NT2/D1 (cell line): ENCODE measurements at regions not wholly inside any gene's neighbourhood (a gene's known extent, or its start where the extent isn't known, plus 50 kb on each side); places are given as distances from the start of the nearest gene placed in this dataset.
"Not testable (repeated sequence)": the region's sequence is repeated elsewhere in the genome, so short reads cannot be mapped to it uniquely, and the experiment has no call there.

Experiments used
- DNase-seq: peaks from one replicate; pipeline ENCODE4 v3.0.0-alpha.2; 2011; ENCODE audit warnings: low read depth, low spot score
- H3K27me3 ChIP-seq: 2 replicates; pipeline ENCODE4 v1.6.0; 2011; ENCODE audit warnings: mild to moderate bottlenecking; ENCODE audit not compliant: insufficient read length, insufficient read depth
- H3K36me3 ChIP-seq: 2 replicates; pipeline ENCODE4 v1.6.1; 2011; ENCODE audit warnings: mild to moderate bottlenecking, low read length, mixed read lengths; ENCODE audit not compliant: insufficient read depth, insufficient read length
- H3K4me1 ChIP-seq: 2 replicates; pipeline ENCODE4 v1.5.1; 2011; ENCODE audit not compliant: insufficient read depth, insufficient read length
- H3K4me3 ChIP-seq: 2 replicates; pipeline ENCODE4 v1.5.1; 2011; ENCODE audit warnings: low read depth; ENCODE audit not compliant: insufficient read length
- H3K9ac ChIP-seq: 2 replicates; pipeline ENCODE4 v1.6.0; 2011; ENCODE audit warnings: low read depth; ENCODE audit not compliant: insufficient read length
- H3K9me3 ChIP-seq: 2 replicates; pipeline ENCODE4 v1.5.1; 2011; ENCODE audit warnings: mild to moderate bottlenecking, low read length; ENCODE audit not compliant: insufficient read depth
- SUZ12 ChIP-seq: IDR thresholded peaks from 2 replicates; pipeline ENCODE4 v1.6.1; 2011; ENCODE audit not compliant: insufficient read length, insufficient read depth; ENCODE audit errors: extremely low read depth
- YY1 ChIP-seq: IDR thresholded peaks from 2 replicates; pipeline ENCODE4 v1.6.1; 2011; ENCODE audit not compliant: insufficient read length, insufficient read depth
- ZNF274 ChIP-seq: IDR thresholded peaks from 2 replicates; pipeline ENCODE4 v1.6.1; 2011; ENCODE audit warnings: mild to moderate bottlenecking, low read depth, low read length

DNA sequence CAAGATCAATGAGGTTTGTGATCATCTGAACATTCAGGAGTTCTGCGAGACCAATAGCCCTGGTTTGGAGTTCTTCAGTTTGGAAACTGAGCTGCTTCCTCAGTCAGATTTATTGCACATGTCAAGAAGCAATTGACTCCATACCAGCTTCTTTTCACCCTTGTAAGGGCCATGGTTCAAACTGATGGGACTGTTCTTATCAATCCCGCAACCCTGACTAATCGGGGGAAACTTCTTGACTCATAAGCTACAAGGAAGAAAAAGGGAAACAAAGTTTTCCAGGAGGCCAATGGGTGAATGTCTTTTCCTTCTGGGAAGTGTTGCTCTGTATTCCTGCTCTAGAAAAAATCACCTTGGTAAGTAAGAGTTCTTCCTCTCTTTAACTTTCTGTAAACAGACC, 187.9 kb downstream of the MIS18A start:
- no peak overlapping the region for H3K4me3 ChIP-seq
- TF ChIP-seq YY1, result no peak
- no peak for TF ChIP-seq SUZ12
- TF ChIP-seq ZNF274, result no peak
- no peaks in the 10 kb centered on the region; the same call in 1 of the 2 replicates for H3K9me3 ChIP-seq
- H3K4me1 ChIP-seq, result no peaks in the 10 kb centered on the region
- no peaks in the 10 kb centered on the region for H3K27me3 ChIP-seq
- no peak overlapping the region for H3K9ac ChIP-seq
- no peaks in the 10 kb centered on the region for H3K36me3 ChIP-seq
- DNase-seq, result no peak

DNA sequence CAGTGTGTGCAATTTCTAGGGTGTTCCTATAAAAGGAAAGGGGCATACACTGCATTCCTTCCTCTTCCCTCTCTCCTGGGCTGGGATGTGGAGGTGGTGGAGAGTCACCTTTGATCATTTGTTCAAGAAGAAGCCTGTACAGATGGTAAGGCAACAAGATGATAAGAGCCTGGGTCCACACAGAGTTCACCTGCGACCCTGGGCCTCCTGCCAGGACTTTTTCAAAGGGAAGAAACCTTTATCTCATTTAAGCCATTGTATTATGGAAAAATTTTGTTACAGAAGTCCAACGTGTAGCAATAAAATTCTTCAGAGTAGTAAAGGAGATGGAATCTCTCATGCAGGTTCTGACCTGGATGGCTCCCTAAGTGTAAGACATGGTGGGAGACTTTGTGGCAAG, 189.1 kb downstream of the MIS18A start:
- H3K9me3 ChIP-seq, result no peaks in the 10 kb centered on the region; the same call in 1 of the 2 replicates
- no peak overlapping the region for H3K9ac ChIP-seq
- no peak overlapping the region for H3K4me3 ChIP-seq
- no peaks in the 10 kb centered on the region for H3K4me1 ChIP-seq
- no peaks in the 10 kb centered on the region for H3K36me3 ChIP-seq
- DNase-seq, result no peak
- H3K27me3 ChIP-seq, result no peaks in the 10 kb centered on the region
- no peak for TF ChIP-seq YY1
- no peak for TF ChIP-seq SUZ12
- no peak for TF ChIP-seq ZNF274

DNA sequence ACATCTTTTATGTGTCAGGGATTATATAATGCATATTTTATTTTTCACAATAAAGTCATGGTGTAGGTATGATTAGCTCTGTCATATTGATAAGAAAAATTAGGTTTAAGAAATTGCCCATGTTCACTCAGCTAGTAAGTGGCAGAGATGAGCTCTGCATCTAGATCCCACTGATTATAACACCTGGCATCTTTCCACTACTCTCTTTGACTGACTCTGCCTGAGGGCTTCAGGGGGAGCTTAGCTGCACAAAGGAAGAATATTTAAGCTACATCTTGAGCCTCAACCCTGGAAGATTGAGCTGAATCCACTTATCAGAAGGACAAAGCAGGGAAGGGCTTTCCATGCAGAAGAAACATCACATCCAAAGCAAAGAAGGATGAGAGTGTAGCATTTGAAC, 190.4 kb downstream of the MIS18A start:
- no peaks in the 10 kb centered on the region for H3K4me1 ChIP-seq
- H3K9me3 ChIP-seq, result no peaks in the 10 kb centered on the region; the same call in 1 of the 2 replicates
- DNase-seq, result no peak
- no peak overlapping the region for H3K9ac ChIP-seq
- H3K27me3 ChIP-seq, result no peaks in the 10 kb centered on the region
- TF ChIP-seq YY1 (no peak), ZNF274 (no peak), SUZ12 (no peak)
- H3K4me3 ChIP-seq, result no peak overlapping the region
- no peaks in the 10 kb centered on the region for H3K36me3 ChIP-seq

DNA sequence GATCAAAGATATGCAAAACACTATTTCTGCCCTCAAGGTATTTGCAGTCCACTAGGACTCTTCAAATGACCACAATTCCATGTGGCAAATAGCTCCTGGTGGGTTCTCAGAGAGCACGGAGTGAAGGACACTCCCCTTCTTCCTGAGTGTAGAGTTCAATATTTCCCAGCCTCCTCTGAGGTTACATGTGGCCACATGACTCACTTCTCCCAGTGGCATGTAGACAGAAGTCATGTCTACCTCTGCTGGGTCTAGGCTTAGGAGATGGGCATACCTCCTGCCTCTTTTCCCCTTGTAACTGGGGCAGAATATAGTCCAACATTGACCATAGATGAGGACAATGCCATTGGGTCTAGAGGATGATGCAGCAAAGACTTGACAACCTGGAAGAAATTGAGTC, 191.4 kb downstream of the MIS18A start:
- Histone ChIP-seq H3K4me1 (no peaks in the 10 kb centered on the region), H3K9me3 (no peaks in the 10 kb centered on the region; the same call in 1 of the 2 replicates)
- no peak for DNase-seq

DNA sequence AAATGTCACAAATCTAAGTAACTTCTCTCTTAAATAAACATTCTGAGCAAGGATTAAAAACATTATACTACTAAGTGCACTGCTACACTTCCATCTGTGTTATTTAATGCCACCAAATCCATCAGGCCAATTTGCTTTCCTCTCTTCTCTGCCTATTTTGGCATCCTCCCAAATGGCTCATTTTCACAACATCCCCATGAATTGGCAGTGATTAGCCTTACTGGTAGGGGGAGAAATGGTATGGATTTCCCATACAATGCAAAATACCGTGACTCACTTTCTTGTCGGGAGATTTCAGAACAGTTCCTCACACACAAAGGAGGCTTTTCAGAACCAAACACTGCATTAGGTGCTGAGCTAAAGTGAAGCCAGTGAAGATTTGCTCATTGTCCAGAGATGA, 195.7 kb downstream of the MIS18A start:
- TF ChIP-seq YY1 (no peak), ZNF274 (no peak), SUZ12 (no peak)
- H3K9ac ChIP-seq, result no peak overlapping the region
- H3K36me3 ChIP-seq, result no peaks in the 10 kb centered on the region
- H3K9me3 ChIP-seq, result no peaks in the 10 kb centered on the region
- no peak for DNase-seq
- H3K4me3 ChIP-seq, result no peak overlapping the region
- no peaks in the 10 kb centered on the region for H3K4me1 ChIP-seq
- H3K27me3 ChIP-seq, result no peaks in the 10 kb centered on the region

More for the DNA sequence above, 191.4 kb downstream of the MIS18A start:
- H3K4me3 ChIP-seq, result no peak overlapping the region
- no peaks in the 10 kb centered on the region for H3K36me3 ChIP-seq
- no peak overlapping the region for H3K9ac ChIP-seq
- H3K27me3 ChIP-seq, result no peaks in the 10 kb centered on the region
- no peak for TF ChIP-seq ZNF274
- TF ChIP-seq SUZ12, result no peak
- TF ChIP-seq YY1, result no peak

DNA sequence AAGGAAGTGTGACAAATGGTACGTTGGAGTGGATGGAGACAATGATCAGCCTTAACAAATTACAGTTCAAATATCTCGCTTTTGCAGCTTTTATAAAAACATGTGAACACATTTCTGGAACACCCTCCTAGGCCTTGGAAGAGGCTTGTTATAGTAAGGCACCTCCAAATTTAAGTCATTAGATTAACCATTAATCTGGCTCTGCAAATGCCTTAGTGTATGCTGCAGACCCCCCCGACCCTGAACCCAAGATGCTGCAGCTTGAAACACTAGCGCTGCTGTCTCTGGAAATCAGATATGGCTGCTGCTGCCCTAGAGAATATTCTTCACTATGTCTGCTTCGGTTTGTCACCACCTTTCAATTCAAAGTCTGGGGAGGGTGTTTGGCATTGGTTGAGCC, 196.4 kb downstream of the MIS18A start:
- H3K4me1 ChIP-seq, result no peaks in the 10 kb centered on the region
- no peak for TF ChIP-seq ZNF274
- no peak for TF ChIP-seq SUZ12
- TF ChIP-seq YY1, result no peak
- H3K9ac ChIP-seq, result no peak overlapping the region
- no peaks in the 10 kb centered on the region for H3K9me3 ChIP-seq
- no peak for DNase-seq
- no peaks in the 10 kb centered on the region for H3K36me3 ChIP-seq
- no peaks in the 10 kb centered on the region for H3K27me3 ChIP-seq
- H3K4me3 ChIP-seq, result no peak overlapping the region

DNA sequence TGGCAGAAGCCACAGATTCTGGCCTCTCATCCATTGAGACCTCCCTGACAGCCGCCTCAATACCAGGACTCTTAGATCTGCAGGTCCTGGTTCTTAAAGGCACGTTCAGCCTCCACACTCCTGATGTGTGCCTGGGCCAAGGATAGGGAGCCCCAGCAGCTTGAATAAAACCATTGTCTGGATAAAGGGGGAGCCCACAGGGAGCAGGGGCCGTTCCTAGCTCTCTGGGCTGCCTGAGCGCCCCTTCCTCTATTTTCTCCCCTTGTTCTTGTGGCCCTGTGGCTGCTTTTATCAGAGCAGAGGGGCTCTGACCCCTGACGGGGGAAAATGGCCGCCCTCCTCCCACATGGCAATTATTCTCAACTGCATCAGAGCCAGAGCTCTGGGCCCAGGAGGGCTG, 200.8 kb downstream of the HUNK start:
- Histone ChIP-seq H3K9me3 (no peaks in the 10 kb centered on the region), H3K4me3 (no peak overlapping the region), H3K4me1 (peaks cover 10% of the 10 kb centered on the region), H3K9ac (no peak overlapping the region), H3K27me3 (no peaks in the 10 kb centered on the region), H3K36me3 (no peaks in the 10 kb centered on the region)
- TF ChIP-seq ZNF274 (no peak), SUZ12 (no peak), YY1 (no peak)
- no peak for DNase-seq

DNA sequence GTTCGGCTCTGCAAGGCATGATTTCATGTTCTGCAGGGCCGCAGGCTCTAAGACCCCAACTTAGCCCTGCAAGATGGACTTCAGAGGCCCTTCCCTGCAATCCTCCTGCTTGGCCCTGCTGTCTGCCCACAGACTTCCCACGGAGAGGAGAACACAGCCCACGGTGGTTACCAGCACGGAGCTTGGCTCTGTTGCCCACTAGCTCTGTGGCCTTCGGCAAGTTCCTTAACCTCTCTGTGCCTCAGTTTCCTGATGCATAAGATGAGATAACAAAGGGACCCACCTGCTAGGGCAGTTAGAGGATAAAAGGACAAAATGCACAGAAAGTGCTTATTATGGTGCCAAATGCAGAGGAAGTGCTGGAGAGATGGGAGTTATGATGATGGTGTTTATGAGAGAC, 200.4 kb downstream of the HUNK start:
- H3K4me1 ChIP-seq, result peaks cover 10% of the 10 kb centered on the region
- no peaks in the 10 kb centered on the region for H3K9me3 ChIP-seq
- DNase-seq, result no peak
- H3K27me3 ChIP-seq, result no peaks in the 10 kb centered on the region
- no peaks in the 10 kb centered on the region for H3K36me3 ChIP-seq
- TF ChIP-seq SUZ12 (no peak), ZNF274 (no peak), YY1 (no peak)
- H3K4me3 ChIP-seq, result no peak overlapping the region
- no peak overlapping the region for H3K9ac ChIP-seq

DNA sequence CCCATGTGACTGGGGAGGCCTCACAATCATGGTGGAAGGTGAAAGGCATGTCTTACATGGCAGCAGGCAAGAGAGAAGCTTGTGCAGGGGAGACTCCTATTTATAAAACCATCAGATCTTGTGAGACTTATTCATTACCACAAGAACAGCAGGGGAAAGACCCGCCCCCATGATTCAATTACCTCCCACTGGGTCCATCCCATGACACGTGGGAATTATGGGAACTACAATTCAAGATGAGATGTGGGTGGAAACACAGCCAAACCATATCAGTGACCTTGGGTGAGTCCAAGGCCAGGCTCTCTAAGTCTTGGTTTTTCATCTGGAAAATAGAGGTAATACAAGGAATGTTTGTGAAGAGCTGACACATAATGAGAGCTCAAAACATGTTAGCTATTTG, 198.8 kb downstream of the HUNK start:
- not testable (repeated sequence) for DNase-seq, H3K4me1 ChIP-seq, H3K27me3 ChIP-seq, H3K4me3 ChIP-seq, H3K9me3 ChIP-seq, H3K36me3 ChIP-seq, H3K9ac ChIP-seq
